KMS-11 (cell line): ENCODE measurements at regions not wholly inside any gene's neighbourhood (a gene's known extent, or its start where the extent isn't known, plus 50 kb on each side); places are given as distances from the start of the nearest gene placed in this dataset.

ENCODE experiments used
- H2AFZ ChIP-seq: fragments of 200-600 bp; sonication (generic); 2 replicates; pipeline ENCODE4 v1.6.1; 2016; ENCODE audit warnings: antibody characterized with exemption, mixed run types, low read depth
- H3K27ac ChIP-seq: fragments of 200-600 bp; sonication (generic); 2 replicates; pipeline ENCODE4 v1.6.1; 2016; ENCODE audit warnings: mild to moderate bottlenecking, mixed run types
- H3K27me3 ChIP-seq: fragments of 200-600 bp; sonication (generic); 2 replicates; pipeline ENCODE4 v1.6.1; 2017; ENCODE audit warnings: mild to moderate bottlenecking, low read depth, mixed run types, moderate library complexity; ENCODE audit not compliant: insufficient read depth
- H3K36me3 ChIP-seq: fragments of 200-600 bp; sonication (generic); 2 replicates; pipeline ENCODE4 v1.6.1; 2017; ENCODE audit warnings: mild to moderate bottlenecking, mixed run types; ENCODE audit not compliant: insufficient read depth
- H3K4me1 ChIP-seq: fragments of 200-600 bp; sonication (generic); 2 replicates; pipeline ENCODE4 v1.6.1; 2016; ENCODE audit warnings: mild to moderate bottlenecking, low read depth, mixed run types; ENCODE audit not compliant: poor library complexity, severe bottlenecking
- H3K4me2 ChIP-seq: fragments of 200-600 bp; sonication (generic); 2 replicates; pipeline ENCODE4 v1.7.0; 2016; ENCODE audit warnings: mild to moderate bottlenecking, mixed run types
- H3K4me3 ChIP-seq: fragments of 200-600 bp; sonication (generic); IDR thresholded peaks from 2 replicates; pipeline ENCODE4 v1.6.1; 2017; ENCODE audit warnings: low read depth, low read length, mixed read lengths; ENCODE audit not compliant: insufficient read depth
- H3K79me2 ChIP-seq: fragments of 200-600 bp; sonication (generic); 2 replicates; pipeline ENCODE4 v1.6.1; 2016; ENCODE audit warnings: low read depth, mixed run types; ENCODE audit not compliant: insufficient read depth
- H3K9ac ChIP-seq: fragments of 200-600 bp; sonication (generic); 2 replicates; pipeline ENCODE4 v1.6.1; 2016; ENCODE audit warnings: mild to moderate bottlenecking, mixed run types
- H4K20me1 ChIP-seq: fragments of 200-600 bp; sonication (generic); 2 replicates; pipeline ENCODE4 v1.6.1; 2016; ENCODE audit warnings: mild to moderate bottlenecking, mixed run types; ENCODE audit not compliant: insufficient read depth
- TF ChIP-seq, protein P1 (sequence below): fragments of 200-600 bp; sonication (generic); conservative IDR thresholded peaks from 2 replicates; pipeline ENCODE4 v1.6.1; 2017; ENCODE audit warnings: low read depth, mild to moderate bottlenecking, antibody characterized with exemption, low read length, moderate library complexity, mixed read lengths

DNA sequence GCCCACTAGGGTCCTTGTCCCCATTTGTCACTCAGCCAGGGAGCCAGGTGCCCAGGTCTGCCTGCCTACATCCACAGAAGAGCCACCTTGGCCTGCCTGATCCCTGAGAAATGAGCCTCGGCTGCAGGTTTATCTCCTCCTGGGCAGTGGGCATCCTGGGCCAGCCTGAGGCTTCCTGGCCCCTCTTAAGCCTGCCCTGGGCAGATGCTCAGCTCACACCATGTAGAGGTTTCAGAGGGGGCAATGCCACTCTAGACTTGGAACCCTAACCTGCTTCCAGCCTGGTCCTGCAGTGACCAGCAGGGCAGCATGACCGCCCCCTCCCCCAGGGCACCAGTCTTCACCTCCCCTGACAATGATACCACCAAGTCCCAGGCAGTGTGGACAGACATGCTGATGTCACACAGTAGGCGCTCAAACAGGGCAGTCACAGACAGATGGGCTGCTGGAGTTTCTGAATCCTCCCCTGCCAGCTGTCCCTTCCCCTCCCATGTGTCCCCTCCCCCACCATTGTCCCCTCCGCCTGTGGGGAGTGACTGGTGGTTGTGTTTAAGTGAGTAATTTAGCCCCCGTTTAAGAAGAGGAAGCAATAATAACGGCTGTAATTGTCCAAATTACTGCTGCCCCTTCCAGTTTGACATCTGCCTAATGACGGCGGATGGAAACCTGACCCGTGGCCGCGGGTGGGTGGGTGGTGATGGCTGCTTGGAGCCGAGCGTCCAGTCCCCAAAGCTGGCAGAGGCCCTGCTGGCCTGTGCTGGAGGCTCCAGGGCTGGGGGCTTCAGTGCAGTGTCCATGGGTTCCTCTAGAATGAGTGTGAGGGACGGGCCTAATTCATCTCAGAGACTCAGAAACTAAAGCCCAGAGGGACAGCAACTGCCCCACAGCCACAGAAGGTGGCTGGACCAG is 147.7 kb downstream of the BARX1 start:
- Histone ChIP-seq H3K4me1 (no peaks in the 10 kb centered on the region), H3K4me2 (no peak overlapping the region), H3K36me3 (no peaks in the 10 kb centered on the region), H2AFZ (no peak overlapping the region), H3K4me3 (no peak overlapping the region), H3K27ac (no peak overlapping the region), H3K79me2 (no peaks in the 10 kb centered on the region), H3K27me3 (no peaks in the 10 kb centered on the region), H4K20me1 (no peaks in the 10 kb centered on the region), H3K9ac (no peak overlapping the region)
- TF ChIP-seq, protein P1, sequence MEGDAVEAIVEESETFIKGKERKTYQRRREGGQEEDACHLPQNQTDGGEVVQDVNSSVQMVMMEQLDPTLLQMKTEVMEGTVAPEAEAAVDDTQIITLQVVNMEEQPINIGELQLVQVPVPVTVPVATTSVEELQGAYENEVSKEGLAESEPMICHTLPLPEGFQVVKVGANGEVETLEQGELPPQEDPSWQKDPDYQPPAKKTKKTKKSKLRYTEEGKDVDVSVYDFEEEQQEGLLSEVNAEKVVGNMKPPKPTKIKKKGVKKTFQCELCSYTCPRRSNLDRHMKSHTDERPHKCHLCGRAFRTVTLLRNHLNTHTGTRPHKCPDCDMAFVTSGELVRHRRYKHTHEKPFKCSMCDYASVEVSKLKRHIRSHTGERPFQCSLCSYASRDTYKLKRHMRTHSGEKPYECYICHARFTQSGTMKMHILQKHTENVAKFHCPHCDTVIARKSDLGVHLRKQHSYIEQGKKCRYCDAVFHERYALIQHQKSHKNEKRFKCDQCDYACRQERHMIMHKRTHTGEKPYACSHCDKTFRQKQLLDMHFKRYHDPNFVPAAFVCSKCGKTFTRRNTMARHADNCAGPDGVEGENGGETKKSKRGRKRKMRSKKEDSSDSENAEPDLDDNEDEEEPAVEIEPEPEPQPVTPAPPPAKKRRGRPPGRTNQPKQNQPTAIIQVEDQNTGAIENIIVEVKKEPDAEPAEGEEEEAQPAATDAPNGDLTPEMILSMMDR, result no peak

DNA sequence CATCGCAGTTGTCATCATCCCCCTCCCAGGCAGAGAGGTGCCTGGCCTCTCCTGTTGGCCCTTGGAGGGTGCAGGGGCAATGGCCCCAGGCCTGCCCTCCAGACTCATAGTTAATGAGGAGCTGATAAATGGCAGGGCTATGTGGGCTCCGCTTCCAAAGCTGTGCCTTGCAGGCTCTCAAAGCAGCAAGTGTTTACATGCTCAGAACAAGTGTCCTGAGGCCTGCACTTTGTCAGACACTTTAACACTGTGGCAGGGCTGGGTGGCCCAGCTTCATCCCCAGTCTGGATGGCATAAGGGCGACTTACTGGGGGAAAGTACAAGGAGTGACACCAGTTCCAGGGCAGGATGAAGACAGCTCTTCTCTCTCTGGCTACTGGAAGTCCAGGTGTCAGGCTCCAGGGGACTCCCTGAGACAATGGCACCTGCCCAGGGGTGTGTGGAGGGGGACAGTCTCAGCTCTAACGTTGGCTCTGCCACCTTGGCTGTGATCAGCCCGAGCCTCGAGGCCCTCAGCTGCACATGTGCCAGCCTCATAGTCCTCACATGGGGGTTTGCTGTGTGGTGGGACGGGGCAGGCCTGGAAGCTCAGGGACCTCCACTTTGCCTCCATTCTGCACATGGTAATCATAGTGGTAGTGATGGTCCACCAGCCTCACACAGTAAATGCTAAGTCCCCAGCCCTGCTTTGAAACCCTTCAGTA is 153.4 kb downstream of the BARX1 start:
- no peak overlapping the region for H3K27ac ChIP-seq
- H3K9ac ChIP-seq, result no peak overlapping the region
- no peak overlapping the region for H3K4me3 ChIP-seq
- no peaks in the 10 kb centered on the region for H4K20me1 ChIP-seq
- H3K79me2 ChIP-seq, result no peaks in the 10 kb centered on the region
- no peaks in the 10 kb centered on the region for H3K27me3 ChIP-seq
- no peaks in the 10 kb centered on the region for H3K36me3 ChIP-seq
- no peak overlapping the region for H2AFZ ChIP-seq
- TF ChIP-seq, protein P1, result no peak
- H3K4me1 ChIP-seq, result no peaks in the 10 kb centered on the region
- no peak overlapping the region for H3K4me2 ChIP-seq

DNA sequence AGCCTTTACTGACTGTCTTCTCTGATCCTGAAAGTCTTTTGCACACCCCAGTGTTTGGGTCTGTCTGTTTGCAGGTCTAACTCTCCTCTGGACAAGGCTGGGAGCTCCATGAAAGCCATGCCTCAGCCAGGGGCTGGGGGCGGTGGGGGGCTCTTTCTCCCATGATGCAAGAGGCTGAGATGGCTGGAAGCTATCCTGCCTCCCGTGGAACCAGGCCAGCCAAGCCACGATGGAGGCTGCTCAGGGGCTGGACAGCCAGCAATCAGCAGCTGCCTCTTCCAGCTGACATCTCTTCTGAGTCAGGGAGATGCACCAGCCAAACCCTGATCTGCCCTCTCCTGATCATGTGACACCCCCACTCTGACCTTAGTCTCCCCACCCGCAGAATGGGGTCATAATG is 154.0 kb downstream of the BARX1 start:
- no peak overlapping the region for H3K27ac ChIP-seq
- TF ChIP-seq, protein P1, result no peak
- no peaks in the 10 kb centered on the region for H3K79me2 ChIP-seq
- H3K4me2 ChIP-seq, result no peak overlapping the region
- H3K36me3 ChIP-seq, result no peaks in the 10 kb centered on the region
- H3K9ac ChIP-seq, result no peak overlapping the region
- H4K20me1 ChIP-seq, result no peaks in the 10 kb centered on the region
- H3K4me1 ChIP-seq, result no peaks in the 10 kb centered on the region
- H3K4me3 ChIP-seq, result no peak overlapping the region
- no peak overlapping the region for H2AFZ ChIP-seq
- no peaks in the 10 kb centered on the region for H3K27me3 ChIP-seq

DNA sequence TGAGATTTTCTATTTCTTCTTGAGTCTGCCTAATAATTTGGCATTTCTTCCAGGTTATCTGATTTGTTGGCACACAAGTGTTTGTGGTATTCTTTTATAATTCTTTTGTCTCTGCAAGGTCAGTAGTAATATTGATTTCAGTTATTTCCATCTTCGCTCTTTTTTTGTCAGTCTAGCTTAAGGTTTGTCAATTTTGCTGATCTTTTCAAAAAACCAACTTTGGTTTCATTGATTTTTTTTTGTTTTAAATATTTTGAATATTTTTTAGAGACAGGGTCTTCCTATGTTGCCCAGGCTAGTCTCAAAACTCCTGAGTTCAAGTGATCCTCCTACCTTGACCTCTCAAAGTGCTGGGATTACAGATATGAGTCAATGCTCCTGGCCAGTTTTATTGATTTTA is 162.8 kb downstream of the BARX1 start:
- Histone ChIP-seq H3K27ac (no peak overlapping the region), H2AFZ (no peak overlapping the region), H3K4me3 (no peak overlapping the region), H3K27me3 (no peaks in the 10 kb centered on the region), H3K4me2 (no peak overlapping the region), H3K36me3 (no peaks in the 10 kb centered on the region), H3K9ac (no peak overlapping the region), H3K4me1 (no peaks in the 10 kb centered on the region), H3K79me2 (no peaks in the 10 kb centered on the region), H4K20me1 (no peaks in the 10 kb centered on the region)
- TF ChIP-seq, protein P1, result no peak
